Mucosa of descending colon (tissue), 3 donors: ENCODE measurements at regions not wholly inside any gene's neighbourhood (a gene's known extent, or its start where the extent isn't known, plus 50 kb on each side); places are given as distances from the start of the nearest gene placed in this dataset.

Source experiments
- ATAC-seq: fragments of 200-7000 bp; cut with Tn5 transposase; one replicate; pipeline ENCODE4 v1.9.1; 2020; ENCODE audit warnings: mild to moderate bottlenecking, moderate library complexity
- DNase-seq, 3 donors: peaks; one replicate each; pipeline ENCODE4 v3.0.0-alpha.2; 2020
- H3K36me3 ChIP-seq: fragments of 200-600 bp; one replicate; pipeline ENCODE4 v1.8.0; 2021; ENCODE audit warnings: low read depth, mild to moderate bottlenecking
- H3K4me1 ChIP-seq: fragments of 200-600 bp; one replicate; pipeline ENCODE4 v1.8.0; 2021; ENCODE audit warnings: low read depth, mild to moderate bottlenecking
- H3K4me3 ChIP-seq: fragments of 200-600 bp; one replicate; pipeline ENCODE4 v1.8.0; 2021; ENCODE audit warnings: mild to moderate bottlenecking
- H3K9me3 ChIP-seq: fragments of 200-600 bp; one replicate; pipeline ENCODE4 v1.8.0; 2021; ENCODE audit warnings: mild to moderate bottlenecking
- CTCF ChIP-seq: fragments of 200-600 bp; IDR thresholded peaks from one replicate; pipeline ENCODE4 v1.8.0; 2022; ENCODE audit warnings: antibody characterized with exemption, mild to moderate bottlenecking
- intact Hi-C, 2 donors: fragments of 100-400 bp; cut with DNase I in 1 of 2; cut with micrococcal nuclease in 1 of 2; formaldehyde crosslinking; loops; one replicate each; pipeline versions ENCODE4 v1.11.0 to v1.11.1; 2022; cut with DNase I, micrococcal nuclease
- donor health status: DM: no; HTN: no; CAD: no; lungs with moderate emphysema.
- donor health status: DM: no; HTN: no; CAD: no.
- donor health status: DM: no; HTN: yes; CAD: no.

DNA sequence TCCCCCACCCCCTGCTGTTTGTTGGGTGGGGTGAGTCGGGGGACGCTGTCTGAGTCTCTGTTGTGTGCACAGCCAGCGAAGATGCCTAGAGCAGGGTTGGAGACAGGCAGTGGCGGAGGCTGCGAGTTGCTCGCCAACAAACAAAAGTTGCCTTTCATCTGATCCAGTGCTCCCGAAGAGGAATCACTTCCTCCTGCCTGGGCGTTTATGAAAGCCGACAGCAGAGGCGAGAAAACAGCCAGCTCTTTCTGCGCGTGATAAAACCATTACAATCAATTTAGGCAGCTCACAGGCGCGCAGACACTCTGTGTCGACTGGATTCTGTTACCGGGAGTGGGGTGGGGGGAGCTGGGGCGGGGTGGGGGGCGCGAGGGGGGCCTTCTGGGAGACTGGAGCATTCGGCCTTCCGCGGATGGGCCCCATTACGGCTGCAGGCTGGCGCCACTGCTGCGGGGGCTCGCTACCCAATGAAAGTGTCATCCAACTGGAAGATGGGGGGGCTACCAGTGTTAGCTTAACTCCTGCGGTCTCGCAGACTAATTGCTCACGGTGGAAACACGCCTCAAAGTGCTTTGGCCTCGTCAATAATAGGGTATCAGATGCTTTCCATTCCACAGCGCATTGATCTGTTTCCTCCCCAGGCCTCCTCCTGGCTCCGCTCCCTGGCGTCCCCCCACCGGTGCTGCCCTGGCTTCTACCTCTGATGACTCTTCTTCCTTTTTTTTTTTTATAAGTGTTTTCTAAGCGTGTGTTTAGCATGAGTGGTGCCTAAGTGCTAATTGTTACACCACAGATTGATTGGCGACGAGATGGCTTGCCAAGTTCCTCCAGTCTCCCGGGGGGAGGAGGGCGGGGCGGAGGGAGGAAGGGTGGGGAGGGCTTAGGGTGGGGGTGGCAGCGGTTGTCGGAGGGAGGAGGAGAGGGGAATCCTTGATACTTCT is 678.4 kb downstream of the MED13L start:
- Histone ChIP-seq H3K9me3 (no peaks in the 10 kb centered on the region), H3K4me3 (no peak overlapping the region), H3K4me1 (peaks cover 3% of the 10 kb centered on the region), H3K36me3 (no peaks in the 10 kb centered on the region)
- DNase-seq (peak in 2 of 3 donors; percentile 8 to 33), ATAC-seq (peak; percentile 42)
- intact Hi-C loops: no loop called here
- no peak for TF ChIP-seq CTCF

- Histone ChIP-seq H3K36me3 (no peaks in the 10 kb centered on the region), H3K9me3 (no peaks in the 10 kb centered on the region), H3K4me1 (peaks cover 3% of the 10 kb centered on the region), H3K4me3 (no peak overlapping the region)
- intact Hi-C loops: no loop called here
- ATAC-seq (no peak), DNase-seq (no peak)
- no peak for TF ChIP-seq CTCF
These were observed 680.3 kb downstream of the MED13L start for GRCh38 chr12:115597157-115597712.

- TF ChIP-seq CTCF: no peak
- no peak for DNase-seq
- no peaks in the 10 kb centered on the region for H3K4me1 ChIP-seq
- no peak for ATAC-seq
- H3K36me3 ChIP-seq: no peaks in the 10 kb centered on the region
- H3K4me3 ChIP-seq: no peak overlapping the region
- intact Hi-C loops: no loop called here
- H3K9me3 ChIP-seq: no peaks in the 10 kb centered on the region
These were observed 689.4 kb downstream of the MED13L start for GRCh38 chr12:115588131-115588530.

GRCh38 chr12:115584156-115584555 is 693.3 kb downstream of the MED13L start:
- TF ChIP-seq CTCF: no peak
- Histone ChIP-seq H3K4me3 (no peak overlapping the region), H3K9me3 (no peaks in the 10 kb centered on the region), H3K36me3 (no peaks in the 10 kb centered on the region), H3K4me1 (no peaks in the 10 kb centered on the region)
- intact Hi-C loops: no loop called here
- ATAC-seq (no peak), DNase-seq (no peak)

GRCh38 chr12:115583591-115583990 is 693.9 kb downstream of the MED13L start:
- ATAC-seq (no peak), DNase-seq (no peak)
- Histone ChIP-seq H3K9me3 (no peaks in the 10 kb centered on the region), H3K36me3 (no peaks in the 10 kb centered on the region), H3K4me1 (no peaks in the 10 kb centered on the region), H3K4me3 (no peak overlapping the region)
- no peak for TF ChIP-seq CTCF
- intact Hi-C loops: no loop called here
